PFSK-1 (cell line): ENCODE measurements at regions not wholly inside any gene's neighbourhood (a gene's known extent, or its start where the extent isn't known, plus 50 kb on each side); places are given as distances from the start of the nearest gene placed in this dataset.

Experiments used
- POLR2AphosphoS5 ChIP-seq: IDR thresholded peaks from 2 replicates; pipeline ENCODE4 v1.6.1; 2012; ENCODE audit warnings: low read depth, mild to moderate bottlenecking, control low read depth, low read length, moderate library complexity
- TAF1 ChIP-seq: IDR thresholded peaks from 2 replicates; pipeline ENCODE4 v1.6.1; 2012; ENCODE audit warnings: low read length, control low read depth, borderline replicate concordance; ENCODE audit not compliant: insufficient read depth

- TF ChIP-seq TAF1, result no peak
- TF ChIP-seq POLR2AphosphoS5, result no peak
Observed at GRCh38 chr2:11008773-11009172, 97.0 kb downstream of the KCNF1 start.
